Testis (tissue), 2 donors: ENCODE measurements at regions not wholly inside any gene's neighbourhood (a gene's known extent, or its start where the extent isn't known, plus 50 kb on each side); places are given as distances from the start of the nearest gene placed in this dataset.

ENCODE experiments used
- POLR2A ChIP-seq: fragments of 450-650 bp; IDR thresholded peaks from one replicate; pipeline ENCODE4 v1.6.1; 2017; ENCODE audit warnings: antibody characterized with exemption, mild to moderate bottlenecking, moderate library complexity
- TF ChIP-seq, protein P1 (sequence below), 3 experiments: fragments of 450-650 bp in 2 of 3; fragments of 200-600 bp in 1 of 3; sonication (generic) in 1 of 3; IDR thresholded peaks; one replicate each; pipeline ENCODE4 v1.5.1; 2016 to 2019; ENCODE audit warnings: antibody characterized with exemption in 3 of 3, mild to moderate bottlenecking in 2 of 3, moderate library complexity in 1 of 3

- TF ChIP-seq POLR2A: no peak
- TF ChIP-seq, protein P1, sequence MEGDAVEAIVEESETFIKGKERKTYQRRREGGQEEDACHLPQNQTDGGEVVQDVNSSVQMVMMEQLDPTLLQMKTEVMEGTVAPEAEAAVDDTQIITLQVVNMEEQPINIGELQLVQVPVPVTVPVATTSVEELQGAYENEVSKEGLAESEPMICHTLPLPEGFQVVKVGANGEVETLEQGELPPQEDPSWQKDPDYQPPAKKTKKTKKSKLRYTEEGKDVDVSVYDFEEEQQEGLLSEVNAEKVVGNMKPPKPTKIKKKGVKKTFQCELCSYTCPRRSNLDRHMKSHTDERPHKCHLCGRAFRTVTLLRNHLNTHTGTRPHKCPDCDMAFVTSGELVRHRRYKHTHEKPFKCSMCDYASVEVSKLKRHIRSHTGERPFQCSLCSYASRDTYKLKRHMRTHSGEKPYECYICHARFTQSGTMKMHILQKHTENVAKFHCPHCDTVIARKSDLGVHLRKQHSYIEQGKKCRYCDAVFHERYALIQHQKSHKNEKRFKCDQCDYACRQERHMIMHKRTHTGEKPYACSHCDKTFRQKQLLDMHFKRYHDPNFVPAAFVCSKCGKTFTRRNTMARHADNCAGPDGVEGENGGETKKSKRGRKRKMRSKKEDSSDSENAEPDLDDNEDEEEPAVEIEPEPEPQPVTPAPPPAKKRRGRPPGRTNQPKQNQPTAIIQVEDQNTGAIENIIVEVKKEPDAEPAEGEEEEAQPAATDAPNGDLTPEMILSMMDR (IDR thresholded peaks at IDR 0.05): no peak
Measured at GRCh38 chr18:29962579-29962978, 1080.0 kb downstream of the DSC3 start.
